Activated T-helper 2 cell treated with anti-CD3 and anti-CD28 coated beads, Interferon-gamma antibody, Interleukin-2, Interleukin-4, amounts not matched to agents 10 μg/mL and 5 μg/mL and 100 μg/mL, durations not matched to agents 14 hours and 24 hours and 36 hours (primary cell): ENCODE measurements at regions not wholly inside any gene's neighbourhood (a gene's known extent, or its start where the extent isn't known, plus 50 kb on each side); places are given as distances from the start of the nearest gene placed in this dataset.

Experiments
- DNase-seq: peaks from one replicate; pipeline ENCODE4 v3.0.0; 2021; ENCODE audit warnings: low spot score
- H3K27ac Mint-ChIP-seq: one replicate; pipeline ENCODE4 v1.8.0; 2021; ENCODE audit warnings: mixed read lengths
- H3K27me3 Mint-ChIP-seq: one replicate; pipeline ENCODE4 v1.8.0; 2021; ENCODE audit warnings: low read depth, mixed read lengths
- H3K36me3 Mint-ChIP-seq: one replicate; pipeline ENCODE4 v1.8.0; 2021; ENCODE audit warnings: low read depth, mixed read lengths
- H3K4me1 Mint-ChIP-seq: one replicate; pipeline ENCODE4 v1.8.0; 2021; ENCODE audit warnings: low read depth, mixed read lengths
- H3K4me3 Mint-ChIP-seq: one replicate; pipeline ENCODE4 v1.8.0; 2021; ENCODE audit warnings: low read depth, mild to moderate bottlenecking, moderate library complexity, mixed read lengths
- H3K9me3 Mint-ChIP-seq: one replicate; pipeline ENCODE4 v1.8.0; 2021; ENCODE audit warnings: mixed read lengths
- intact Hi-C: fragments of 100-400 bp; cut with micrococcal nuclease; formaldehyde crosslinking; loops from one replicate; pipeline ENCODE4 v1.15.1; 2023

GRCh38 chr5:117719413-117719812, 1144.8 kb upstream of the SEMA6A start:
- Mint-ChIP-seq H3K27me3 (no peaks in the 10 kb centered on the region), H3K4me1 (no peaks in the 10 kb centered on the region), H3K36me3 (no peaks in the 10 kb centered on the region), H3K4me3 (no peak overlapping the region), H3K9me3 (peaks cover 27% of the 10 kb centered on the region), H3K27ac (no peak overlapping the region)
- no peak for DNase-seq
- intact Hi-C loops = no loop called here

GRCh38 chr5:117713585-117714198, 1139.1 kb upstream of the SEMA6A start:
- H3K27me3 Mint-ChIP-seq = no peaks in the 10 kb centered on the region
- intact Hi-C loops = no loop called here
- no peaks in the 10 kb centered on the region for H3K4me1 Mint-ChIP-seq
- no peak for DNase-seq
- H3K36me3 Mint-ChIP-seq = no peaks in the 10 kb centered on the region
- H3K4me3 Mint-ChIP-seq = no peak overlapping the region
- H3K9me3 Mint-ChIP-seq = peaks cover 58% of the 10 kb centered on the region
- H3K27ac Mint-ChIP-seq = no peak overlapping the region

- DNase-seq = no peak
- no peaks in the 10 kb centered on the region for H3K36me3 Mint-ChIP-seq
- no peak overlapping the region for H3K4me3 Mint-ChIP-seq
- intact Hi-C loops = no loop called here
- no peaks in the 10 kb centered on the region for H3K27me3 Mint-ChIP-seq
- H3K27ac Mint-ChIP-seq = no peak overlapping the region
- peaks cover 13% of the 10 kb centered on the region for H3K9me3 Mint-ChIP-seq
- H3K4me1 Mint-ChIP-seq = no peaks in the 10 kb centered on the region
Measured at GRCh38 chr5:117701062-117701461, 1126.4 kb upstream of the SEMA6A start.

- H3K4me3 Mint-ChIP-seq = no peak overlapping the region
- no peak for DNase-seq
- no peak overlapping the region for H3K27ac Mint-ChIP-seq
- no peaks in the 10 kb centered on the region for H3K9me3 Mint-ChIP-seq
- no peaks in the 10 kb centered on the region for H3K27me3 Mint-ChIP-seq
- H3K36me3 Mint-ChIP-seq = no peaks in the 10 kb centered on the region
- no peaks in the 10 kb centered on the region for H3K4me1 Mint-ChIP-seq
- intact Hi-C loops = no loop called here
Measured at GRCh38 chr5:117692606-117693005, 1118.0 kb upstream of the SEMA6A start.

GRCh38 chr5:117691081-117691870, 1116.7 kb upstream of the SEMA6A start:
- intact Hi-C loops = no loop called here

GRCh38 chr5:117690612-117691011, 1116.0 kb upstream of the SEMA6A start:
- H3K4me1 Mint-ChIP-seq = no peaks in the 10 kb centered on the region
- H3K27me3 Mint-ChIP-seq = no peaks in the 10 kb centered on the region
- H3K36me3 Mint-ChIP-seq = no peaks in the 10 kb centered on the region
- H3K9me3 Mint-ChIP-seq = no peaks in the 10 kb centered on the region
- intact Hi-C loops = no loop called here
- no peak overlapping the region for H3K4me3 Mint-ChIP-seq
- H3K27ac Mint-ChIP-seq = no peak overlapping the region
- DNase-seq = no peak

More at GRCh38 chr5:117691081-117691870, 1116.7 kb upstream of the SEMA6A start:
- Mint-ChIP-seq H3K9me3 (no peaks in the 10 kb centered on the region), H3K36me3 (no peaks in the 10 kb centered on the region), H3K4me3 (no peak overlapping the region), H3K27ac (no peak overlapping the region), H3K27me3 (no peaks in the 10 kb centered on the region), H3K4me1 (no peaks in the 10 kb centered on the region)
- DNase-seq = no peak

GRCh38 chr5:117686926-117687325, 1112.3 kb upstream of the SEMA6A start:
- Mint-ChIP-seq H3K4me1 (no peaks in the 10 kb centered on the region), H3K4me3 (no peak overlapping the region), H3K27me3 (no peaks in the 10 kb centered on the region), H3K36me3 (no peaks in the 10 kb centered on the region), H3K9me3 (no peaks in the 10 kb centered on the region), H3K27ac (no peak overlapping the region)
- no peak for DNase-seq
- intact Hi-C loops = no loop called here

GRCh38 chr5:117682416-117682815, 1107.8 kb upstream of the SEMA6A start:
- Mint-ChIP-seq H3K36me3 (no peaks in the 10 kb centered on the region), H3K4me3 (no peak overlapping the region), H3K27ac (no peak overlapping the region), H3K9me3 (no peaks in the 10 kb centered on the region), H3K27me3 (no peaks in the 10 kb centered on the region), H3K4me1 (no peaks in the 10 kb centered on the region)
- no peak for DNase-seq
- intact Hi-C loops = no loop called here

- Mint-ChIP-seq H3K4me1 (no peaks in the 10 kb centered on the region), H3K36me3 (no peaks in the 10 kb centered on the region), H3K27ac (no peak overlapping the region), H3K4me3 (no peak overlapping the region), H3K9me3 (no peaks in the 10 kb centered on the region), H3K27me3 (no peaks in the 10 kb centered on the region)
- intact Hi-C loops = no loop called here
- no peak for DNase-seq
Measured at GRCh38 chr5:117681431-117682254, 1107.0 kb upstream of the SEMA6A start.

- peaks cover 3% of the 10 kb centered on the region for H3K9me3 Mint-ChIP-seq
- H3K4me1 Mint-ChIP-seq = no peaks in the 10 kb centered on the region
- intact Hi-C loops = no loop called here
- no peak for DNase-seq
- no peaks in the 10 kb centered on the region for H3K27me3 Mint-ChIP-seq
- H3K36me3 Mint-ChIP-seq = no peaks in the 10 kb centered on the region
- no peak overlapping the region for H3K27ac Mint-ChIP-seq
- H3K4me3 Mint-ChIP-seq = no peak overlapping the region
Measured at GRCh38 chr5:117680426-117680825, 1105.8 kb upstream of the SEMA6A start.

GRCh38 chr5:117679046-117679445, 1104.4 kb upstream of the SEMA6A start:
- no peaks in the 10 kb centered on the region for H3K4me1 Mint-ChIP-seq
- peaks cover 3% of the 10 kb centered on the region for H3K9me3 Mint-ChIP-seq
- H3K4me3 Mint-ChIP-seq = no peak overlapping the region
- no peaks in the 10 kb centered on the region for H3K27me3 Mint-ChIP-seq
- DNase-seq = no peak
- no peaks in the 10 kb centered on the region for H3K36me3 Mint-ChIP-seq
- H3K27ac Mint-ChIP-seq = no peak overlapping the region
- intact Hi-C loops = no loop called here

- no peak overlapping the region for H3K4me3 Mint-ChIP-seq
- no peaks in the 10 kb centered on the region for H3K4me1 Mint-ChIP-seq
- no peaks in the 10 kb centered on the region for H3K27me3 Mint-ChIP-seq
- H3K36me3 Mint-ChIP-seq = no peaks in the 10 kb centered on the region
- no peak overlapping the region for H3K27ac Mint-ChIP-seq
- peaks cover 3% of the 10 kb centered on the region for H3K9me3 Mint-ChIP-seq
- intact Hi-C loops = no loop called here
- no peak for DNase-seq
Measured at GRCh38 chr5:117675646-117676045, 1101.0 kb upstream of the SEMA6A start.

- Mint-ChIP-seq H3K27me3 (no peaks in the 10 kb centered on the region), H3K36me3 (no peaks in the 10 kb centered on the region), H3K4me3 (no peak overlapping the region), H3K4me1 (no peaks in the 10 kb centered on the region), H3K27ac (no peak overlapping the region), H3K9me3 (peaks cover 7% of the 10 kb centered on the region)
- intact Hi-C loops = no loop called here
- DNase-seq = no peak
Measured at GRCh38 chr5:117671551-117671950, 1096.9 kb upstream of the SEMA6A start.
